Epithelial cell of proximal tubule (primary cell): ENCODE measurements at regions not wholly inside any gene's neighbourhood (a gene's known extent, or its start where the extent isn't known, plus 50 kb on each side); places are given as distances from the start of the nearest gene placed in this dataset.

Source experiments
- DNase-seq: peaks from one replicate; pipeline ENCODE4 v3.0.0-alpha.2; 2011; ENCODE audit warnings: low read depth
- H3K4me3 ChIP-seq: 2 replicates; pipeline ENCODE4 v1.5.1; 2011; ENCODE audit warnings: low read depth, mild to moderate bottlenecking, low read length
- CTCF ChIP-seq: conservative IDR thresholded peaks from 2 replicates; pipeline ENCODE4 v1.5.1; 2012; ENCODE audit warnings: low read depth, mild to moderate bottlenecking, low read length

GRCh38 chr21:21740207-21740606 lies 742.0 kb downstream of the NCAM2 start:
- TF ChIP-seq CTCF = no peak
- DNase-seq = no peak
- H3K4me3 ChIP-seq = no peak overlapping the region

- no peak overlapping the region for H3K4me3 ChIP-seq
- DNase-seq = no peak
- TF ChIP-seq CTCF = no peak
These were observed 752.1 kb downstream of the NCAM2 start for GRCh38 chr21:21750124-21750825.

- no peak overlapping the region for H3K4me3 ChIP-seq
- TF ChIP-seq CTCF = no peak
- DNase-seq = no peak
These were observed 753.1 kb downstream of the NCAM2 start for GRCh38 chr21:21751286-21751685.

GRCh38 chr21:21762855-21763254 lies 764.6 kb downstream of the NCAM2 start:
- no peak for TF ChIP-seq CTCF
- DNase-seq = no peak
- no peak overlapping the region for H3K4me3 ChIP-seq

GRCh38 chr21:21764281-21764680 lies 766.1 kb downstream of the NCAM2 start:
- DNase-seq = no peak
- H3K4me3 ChIP-seq = no peak overlapping the region
- no peak for TF ChIP-seq CTCF

GRCh38 chr21:21767276-21767675 lies 769.1 kb downstream of the NCAM2 start:
- no peak overlapping the region for H3K4me3 ChIP-seq
- DNase-seq = no peak
- no peak for TF ChIP-seq CTCF

- no peak for TF ChIP-seq CTCF
- no peak for DNase-seq
- no peak overlapping the region for H3K4me3 ChIP-seq
These were observed 790.4 kb downstream of the NCAM2 start for GRCh38 chr21:21788591-21788990.
